Thymus (tissue), 11 donors: ENCODE measurements at regions not wholly inside any gene's neighbourhood (a gene's known extent, or its start where the extent isn't known, plus 50 kb on each side); places are given as distances from the start of the nearest gene placed in this dataset.
"Not testable (repeated sequence)": the region's sequence is repeated elsewhere in the genome, so short reads cannot be mapped to it uniquely, and the experiment has no call there.

ENCODE experiments used
- DNase-seq, 9 donors: peaks; one replicate each; pipeline ENCODE4 v3.0.0-alpha.2; 2013; ENCODE audit warnings: low spot score in 9 of 9, low read depth in 6 of 9, missing footprints in 1 of 9
- H3K27ac ChIP-seq, 2 donors: one replicate each; pipeline ENCODE4 v1.5.1; 2013; ENCODE audit warnings: control low read depth in 1 of 2, low read depth in 1 of 2, low read length in 1 of 2, mild to moderate bottlenecking in 1 of 2, moderate library complexity in 1 of 2
- H3K27me3 ChIP-seq, 2 donors: one replicate each; pipeline ENCODE4 v1.5.1; 2013; ENCODE audit warnings: low read length in 1 of 2; ENCODE audit not compliant: control insufficient read depth in 2 of 2, insufficient read depth in 1 of 2
- H3K36me3 ChIP-seq, 2 donors: one replicate each; pipeline ENCODE4 v1.5.1; 2013; ENCODE audit warnings: low read length in 1 of 2, mild to moderate bottlenecking in 1 of 2, moderate library complexity in 1 of 2; ENCODE audit not compliant: control insufficient read depth in 2 of 2, insufficient read depth in 2 of 2
- H3K4me1 ChIP-seq, 2 donors: one replicate each; pipeline ENCODE4 v1.5.1; 2013; ENCODE audit warnings: low read length in 2 of 2; ENCODE audit not compliant: control insufficient read depth in 2 of 2, insufficient read depth in 2 of 2
- H3K4me3 ChIP-seq, 2 donors: one replicate each; pipeline ENCODE4 v1.5.1; 2013; ENCODE audit warnings: low read length in 2 of 2, control low read depth in 1 of 2, mild to moderate bottlenecking in 1 of 2
- H3K9me3 ChIP-seq, 2 donors: one replicate each; pipeline ENCODE4 v1.5.1; 2013; ENCODE audit warnings: low read length in 1 of 2, mild to moderate bottlenecking in 1 of 2; ENCODE audit not compliant: control insufficient read depth in 2 of 2, insufficient read depth in 1 of 2
- WGBS: extraction: QIAGEN DNeasy Blood & Tissue Kit; methylation state at CpG from one replicate; pipeline ENCODE4 v1.1.7; 2013; 5-methylcytosine and 5-hydroxymethylcytosine counted together
- donor health status: healthy.

- H3K36me3 ChIP-seq, H3K4me3 ChIP-seq, H3K9me3 ChIP-seq, H3K4me1 ChIP-seq, DNase-seq, H3K27me3 ChIP-seq, H3K27ac ChIP-seq: not testable (repeated sequence)
- 92% methylated on average over 7 of the region's 7 CpGs for WGBS
Observed at GRCh38 chr11:25280821-25281220, 784.0 kb downstream of the LUZP2 start.

GRCh38 chr11:25293166-25293565, 796.3 kb downstream of the LUZP2 start:
- no peak overlapping the region for H3K4me3 ChIP-seq
- no peaks in the 10 kb centered on the region for H3K9me3 ChIP-seq
- no peaks in the 10 kb centered on the region for H3K36me3 ChIP-seq
- DNase-seq: no peak
- no peaks in the 10 kb centered on the region for H3K27me3 ChIP-seq
- WGBS: 93% methylated on average over 1 of the region's 1 CpG
- no peaks in the 10 kb centered on the region for H3K4me1 ChIP-seq
- H3K27ac ChIP-seq: no peak overlapping the region

GRCh38 chr11:25298450-25298849, 801.6 kb downstream of the LUZP2 start:
- peaks cover 0 to 3% of the 10 kb centered on the region in 2 donors for H3K9me3 ChIP-seq
- no peaks in the 10 kb centered on the region for H3K36me3 ChIP-seq
- H3K27me3 ChIP-seq: no peaks in the 10 kb centered on the region
- no peak overlapping the region for H3K27ac ChIP-seq
- no peak for DNase-seq
- WGBS: 97% methylated on average over 2 of the region's 2 CpGs
- no peaks in the 10 kb centered on the region for H3K4me1 ChIP-seq
- H3K4me3 ChIP-seq: no peak overlapping the region

GRCh38 chr11:25309818-25310217, 813.0 kb downstream of the LUZP2 start:
- H3K4me3 ChIP-seq: no peak overlapping the region
- DNase-seq: no peak
- H3K27ac ChIP-seq: no peak overlapping the region
- no peaks in the 10 kb centered on the region for H3K9me3 ChIP-seq
- H3K27me3 ChIP-seq: no peaks in the 10 kb centered on the region
- no peaks in the 10 kb centered on the region for H3K4me1 ChIP-seq
- H3K36me3 ChIP-seq: no peaks in the 10 kb centered on the region
- 82% methylated on average over 4 of the region's 4 CpGs for WGBS

GRCh38 chr11:25317216-25317615, 820.4 kb downstream of the LUZP2 start:
- WGBS: 89% methylated on average over 2 of the region's 2 CpGs

GRCh38 chr11:25319127-25319526, 822.3 kb downstream of the LUZP2 start:
- WGBS: 94% methylated on average over 2 of the region's 2 CpGs
- no peaks in the 10 kb centered on the region for H3K27me3 ChIP-seq
- no peaks in the 10 kb centered on the region for H3K4me1 ChIP-seq
- no peak for DNase-seq
- no peak overlapping the region for H3K4me3 ChIP-seq
- H3K9me3 ChIP-seq: no peaks in the 10 kb centered on the region
- H3K36me3 ChIP-seq: no peaks in the 10 kb centered on the region
- H3K27ac ChIP-seq: no peak overlapping the region

More at GRCh38 chr11:25317216-25317615, 820.4 kb downstream of the LUZP2 start:
- no peak overlapping the region for H3K27ac ChIP-seq
- no peaks in the 10 kb centered on the region for H3K9me3 ChIP-seq
- no peaks in the 10 kb centered on the region for H3K4me1 ChIP-seq
- no peaks in the 10 kb centered on the region for H3K36me3 ChIP-seq
- H3K27me3 ChIP-seq: no peaks in the 10 kb centered on the region
- no peak overlapping the region for H3K4me3 ChIP-seq
- no peak for DNase-seq

- H3K4me1 ChIP-seq: no peaks in the 10 kb centered on the region
- H3K4me3 ChIP-seq: no peak overlapping the region
- 83% methylated on average over 4 of the region's 4 CpGs for WGBS
- H3K36me3 ChIP-seq: no peaks in the 10 kb centered on the region
- H3K27me3 ChIP-seq: no peaks in the 10 kb centered on the region
- DNase-seq: no peak
- no peak overlapping the region for H3K27ac ChIP-seq
- no peaks in the 10 kb centered on the region for H3K9me3 ChIP-seq
Observed at GRCh38 chr11:25327656-25328055, 830.8 kb downstream of the LUZP2 start.

- 94% methylated on average over 4 of the region's 4 CpGs for WGBS
- no peaks in the 10 kb centered on the region for H3K9me3 ChIP-seq
- H3K27ac ChIP-seq: no peak overlapping the region
- H3K36me3 ChIP-seq: no peaks in the 10 kb centered on the region
- no peak overlapping the region for H3K4me3 ChIP-seq
- H3K27me3 ChIP-seq: no peaks in the 10 kb centered on the region
- DNase-seq: no peak
- no peaks in the 10 kb centered on the region for H3K4me1 ChIP-seq
Observed at GRCh38 chr11:25339281-25339680, 842.4 kb downstream of the LUZP2 start.

GRCh38 chr11:25349537-25349936, 852.7 kb downstream of the LUZP2 start:
- Histone ChIP-seq H3K36me3 (no peaks in the 10 kb centered on the region), H3K27ac (no peak overlapping the region), H3K27me3 (no peaks in the 10 kb centered on the region), H3K4me1 (no peaks in the 10 kb centered on the region), H3K4me3 (no peak overlapping the region), H3K9me3 (peaks cover 0 to 19% of the 10 kb centered on the region in 2 donors)
- WGBS: 83% methylated on average over 1 of the region's 1 CpG
- DNase-seq: no peak
